ENCODE measurements at regions not wholly inside any gene's neighbourhood (a gene's known extent, or its start where the extent isn't known, plus 50 kb on each side); places are given as distances from the start of the nearest gene placed in this dataset.
"Not testable (repeated sequence)": the region's sequence is repeated elsewhere in the genome, so short reads cannot be mapped to it uniquely, and the experiment has no call there.

- DNase-seq; H3K9me3 ChIP-seq; H3K4me3 ChIP-seq; intact Hi-C loops (cut with DNase I); H3K27me3 ChIP-seq (ENCODE audit: low read depth); H3K27ac ChIP-seq; ATAC-seq; H3K36me3 ChIP-seq; H3K4me1 ChIP-seq: not testable (repeated sequence)
These were observed 785.5 kb downstream of the FOXD4L5 start for GRCh38 chr9:64499541-64499940.

DNA sequence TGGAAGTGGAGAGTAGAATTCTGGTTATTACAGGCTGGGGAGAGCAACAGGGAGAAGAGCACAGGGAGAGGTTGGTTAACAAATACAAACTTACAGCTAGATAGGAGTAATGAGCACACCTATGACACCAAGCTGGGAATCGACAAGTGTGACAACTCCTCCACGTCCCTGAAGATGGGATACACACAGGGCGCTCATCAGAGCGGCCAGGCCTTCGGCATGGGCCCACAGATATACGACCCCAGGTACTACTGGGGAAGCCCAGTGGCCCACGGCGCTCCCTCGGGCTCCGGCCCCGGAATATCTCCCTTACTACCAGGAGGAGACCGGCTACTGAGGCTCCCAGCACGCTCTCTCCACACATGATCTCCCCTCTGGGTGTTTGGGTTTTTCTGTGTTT is 786.6 kb downstream of the FOXD4L5 start:
- H3K36me3 ChIP-seq; H3K27ac ChIP-seq; DNase-seq; ATAC-seq; H3K4me1 ChIP-seq; H3K9me3 ChIP-seq; H3K4me3 ChIP-seq; intact Hi-C loops (cut with DNase I); H3K27me3 ChIP-seq (ENCODE audit: low read depth): not testable (repeated sequence)

GRCh38 chr9:64488544-64488943 is 796.5 kb downstream of the FOXD4L5 start:
- DNase-seq; H3K4me3 ChIP-seq; H3K27me3 ChIP-seq (ENCODE audit: low read depth); intact Hi-C loops (cut with DNase I); H3K27ac ChIP-seq; H3K9me3 ChIP-seq; ATAC-seq; H3K36me3 ChIP-seq; H3K4me1 ChIP-seq: not testable (repeated sequence)

DNA sequence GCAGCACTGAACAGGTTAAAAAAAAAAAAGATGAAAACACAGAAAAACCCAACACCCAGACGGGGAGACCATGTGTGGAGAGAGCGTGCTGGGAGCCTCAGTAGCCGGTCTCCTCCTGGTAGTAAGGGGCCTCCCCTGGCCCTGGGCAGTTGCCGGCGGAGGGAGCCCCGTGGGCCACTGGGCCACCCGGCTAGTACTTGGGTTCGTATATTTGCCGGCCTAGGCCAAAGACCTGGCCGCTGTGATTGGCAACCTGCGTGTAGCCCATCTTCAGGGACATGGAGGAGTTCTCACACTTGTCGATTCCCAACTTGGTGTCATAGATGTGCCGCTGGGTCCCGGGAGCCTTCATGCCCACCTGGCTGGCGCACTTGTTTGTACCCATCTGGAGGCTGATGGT is 798.9 kb downstream of the FOXD4L5 start:
- H3K4me3 ChIP-seq; ATAC-seq; H3K27me3 ChIP-seq (ENCODE audit: low read depth); H3K9me3 ChIP-seq; H3K36me3 ChIP-seq; intact Hi-C loops (cut with DNase I); H3K27ac ChIP-seq; DNase-seq; H3K4me1 ChIP-seq: not testable (repeated sequence)

DNA sequence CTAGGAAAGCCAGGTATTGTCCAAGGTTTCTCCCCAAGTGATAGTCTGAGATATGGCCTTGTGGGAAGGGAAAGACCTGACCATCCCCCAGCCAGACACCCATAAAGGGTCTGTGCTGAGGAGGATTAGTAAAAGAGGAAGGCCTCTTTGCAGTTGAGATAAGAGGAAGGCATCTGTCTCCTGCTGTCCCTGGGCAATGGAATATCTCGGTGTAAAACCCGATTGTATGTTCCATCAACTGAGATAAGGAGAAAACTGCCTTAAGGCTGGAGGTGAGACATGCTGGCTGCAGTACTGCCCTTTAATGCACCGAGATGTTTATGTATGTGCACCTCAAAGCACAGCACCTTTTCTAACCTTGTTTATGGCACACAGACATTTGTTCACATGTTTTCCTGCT is 805.9 kb downstream of the FOXD4L5 start:
- H3K9me3 ChIP-seq; H3K4me3 ChIP-seq; DNase-seq; ATAC-seq; H3K27ac ChIP-seq; H3K36me3 ChIP-seq; intact Hi-C loops (cut with DNase I); H3K4me1 ChIP-seq; H3K27me3 ChIP-seq (ENCODE audit: low read depth): not testable (repeated sequence)

DNA sequence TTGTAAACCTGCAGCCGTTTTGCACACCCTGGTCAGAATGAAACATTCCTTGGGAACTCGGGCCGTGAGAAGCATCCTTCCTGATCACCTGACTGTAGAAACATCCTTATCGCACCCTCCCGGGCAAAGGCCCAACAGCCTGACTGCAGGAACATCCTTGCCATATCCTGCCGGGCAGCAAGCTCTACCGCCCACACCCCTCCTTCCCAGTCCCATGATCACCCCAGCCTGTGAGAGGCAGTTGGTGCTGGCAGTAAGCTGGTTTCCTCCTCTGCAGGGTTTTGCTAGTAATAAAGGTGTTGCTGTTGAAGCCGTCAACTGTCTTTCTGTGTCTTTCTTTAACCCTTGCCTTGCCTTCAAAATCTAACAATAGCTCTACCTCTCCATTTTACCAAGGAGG is 816.1 kb downstream of the FOXD4L5 start:
- H3K4me1 ChIP-seq; intact Hi-C loops (cut with DNase I); H3K9me3 ChIP-seq; H3K36me3 ChIP-seq; ATAC-seq; H3K27me3 ChIP-seq (ENCODE audit: low read depth); H3K27ac ChIP-seq; DNase-seq; H3K4me3 ChIP-seq: not testable (repeated sequence)

GRCh38 chr9:64466052-64466599 is 818.9 kb downstream of the FOXD4L5 start:
- H3K9me3 ChIP-seq; H3K4me3 ChIP-seq; H3K36me3 ChIP-seq; DNase-seq; H3K27ac ChIP-seq; H3K4me1 ChIP-seq; intact Hi-C loops (cut with DNase I); ATAC-seq; H3K27me3 ChIP-seq (ENCODE audit: low read depth): not testable (repeated sequence)

DNA sequence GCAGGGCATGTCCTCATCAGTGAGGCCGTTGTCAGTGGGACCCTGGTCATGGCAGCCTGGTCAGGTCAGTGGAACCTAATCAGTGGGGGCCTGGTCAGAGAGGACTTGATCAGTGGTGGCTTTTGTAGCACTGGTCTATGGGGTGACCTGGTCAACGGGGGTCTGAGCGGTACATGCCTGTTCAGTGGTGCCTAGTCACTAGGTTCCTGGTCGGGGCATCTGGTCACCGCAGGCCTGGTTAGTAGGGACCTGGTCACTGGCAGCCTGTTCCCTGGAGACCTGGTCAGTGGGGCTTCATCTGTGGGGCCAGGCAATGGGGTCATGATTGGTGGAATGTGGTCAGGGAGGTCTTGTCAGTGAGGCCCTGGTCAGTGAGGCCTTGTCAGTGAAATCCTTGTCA is 823.1 kb downstream of the FOXD4L5 start:
- H3K9me3 ChIP-seq; H3K4me1 ChIP-seq; H3K27ac ChIP-seq; ATAC-seq; DNase-seq; intact Hi-C loops (cut with DNase I); H3K4me3 ChIP-seq; H3K27me3 ChIP-seq (ENCODE audit: low read depth); H3K36me3 ChIP-seq: not testable (repeated sequence)

DNA sequence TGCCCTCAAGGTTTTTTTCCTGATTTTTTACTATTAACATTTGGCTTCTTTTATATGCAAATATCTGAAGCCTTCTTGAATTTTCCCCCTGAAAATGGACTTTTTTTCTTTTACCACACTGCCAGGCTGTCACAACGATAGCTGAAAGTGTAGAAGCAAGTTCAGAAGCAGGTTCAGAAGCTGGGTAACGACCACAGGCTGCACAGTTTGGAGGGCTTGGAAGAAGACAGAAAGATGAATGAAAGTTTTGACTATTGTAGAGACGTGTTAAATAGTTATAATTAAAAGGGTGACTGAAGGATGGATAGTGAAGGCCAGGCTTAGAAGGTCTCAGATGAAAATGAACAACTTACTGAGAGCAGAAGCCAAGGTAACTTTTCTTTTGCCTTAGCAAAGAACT is 826.4 kb downstream of the FOXD4L5 start:
- H3K9me3 ChIP-seq; H3K4me1 ChIP-seq; DNase-seq; intact Hi-C loops (cut with DNase I); H3K27ac ChIP-seq; H3K4me3 ChIP-seq; ATAC-seq; H3K27me3 ChIP-seq (ENCODE audit: low read depth); H3K36me3 ChIP-seq: not testable (repeated sequence)

DNA sequence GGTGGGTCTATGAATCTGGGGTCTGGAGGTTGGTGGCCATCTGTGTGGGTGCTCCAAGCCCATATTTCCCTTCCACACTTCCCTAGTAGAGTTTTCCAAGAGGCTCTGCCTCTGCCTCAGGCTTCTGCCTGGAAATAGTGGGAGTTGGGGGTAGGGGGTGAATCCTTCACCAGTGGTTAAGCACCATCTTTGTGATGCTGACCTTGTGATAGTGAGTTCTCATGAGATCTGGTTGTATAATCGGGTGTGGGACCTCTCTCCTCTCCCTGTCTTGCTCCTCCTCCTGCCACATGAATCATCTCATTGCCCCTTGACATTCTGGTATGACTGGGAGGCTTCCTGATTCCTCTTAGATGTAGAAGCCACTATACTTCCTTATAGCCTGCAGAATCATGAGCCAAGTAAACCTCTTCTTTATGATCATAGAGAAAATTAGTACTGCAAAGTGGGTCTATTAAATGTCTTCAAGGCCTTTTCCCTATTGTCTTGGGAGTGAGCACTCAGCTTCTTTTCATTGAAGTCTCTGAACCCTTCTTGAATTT is 829.8 kb downstream of the FOXD4L5 start:
- H3K4me3 ChIP-seq; H3K27ac ChIP-seq; H3K4me1 ChIP-seq; ATAC-seq; H3K27me3 ChIP-seq (ENCODE audit: low read depth); H3K9me3 ChIP-seq; H3K36me3 ChIP-seq; intact Hi-C loops (cut with DNase I); DNase-seq: not testable (repeated sequence)

DNA sequence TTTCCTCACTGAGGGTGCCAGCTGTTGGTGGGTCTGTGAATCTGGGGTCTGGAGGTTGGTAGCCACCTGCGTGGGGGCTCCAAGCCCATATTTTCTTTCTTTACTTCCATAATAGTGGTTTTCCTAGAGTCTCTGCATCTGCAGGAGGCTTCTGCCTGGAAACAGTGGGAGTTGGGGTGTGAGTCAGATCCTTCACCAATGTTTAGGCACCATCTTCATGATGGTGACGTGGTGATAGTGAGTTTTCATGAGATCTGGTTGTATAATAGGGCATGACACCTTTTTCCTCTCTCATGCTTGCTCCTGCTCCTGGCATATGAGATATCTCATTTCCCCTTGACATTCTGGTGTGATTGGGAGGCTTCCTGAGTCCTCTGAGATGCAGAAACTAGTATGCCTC is 832.9 kb downstream of the FOXD4L5 start:
- intact Hi-C loops (cut with DNase I); H3K4me1 ChIP-seq; ATAC-seq: not testable (repeated sequence)

GRCh38 chr9:64450654-64451053 is 834.4 kb downstream of the FOXD4L5 start:
- intact Hi-C loops (cut with DNase I); DNase-seq: not testable (repeated sequence)

More for the DNA sequence above, 832.9 kb downstream of the FOXD4L5 start:
- H3K9me3 ChIP-seq; H3K4me3 ChIP-seq; H3K27me3 ChIP-seq (ENCODE audit: low read depth); H3K36me3 ChIP-seq; H3K27ac ChIP-seq; DNase-seq: not testable (repeated sequence)

DNA sequence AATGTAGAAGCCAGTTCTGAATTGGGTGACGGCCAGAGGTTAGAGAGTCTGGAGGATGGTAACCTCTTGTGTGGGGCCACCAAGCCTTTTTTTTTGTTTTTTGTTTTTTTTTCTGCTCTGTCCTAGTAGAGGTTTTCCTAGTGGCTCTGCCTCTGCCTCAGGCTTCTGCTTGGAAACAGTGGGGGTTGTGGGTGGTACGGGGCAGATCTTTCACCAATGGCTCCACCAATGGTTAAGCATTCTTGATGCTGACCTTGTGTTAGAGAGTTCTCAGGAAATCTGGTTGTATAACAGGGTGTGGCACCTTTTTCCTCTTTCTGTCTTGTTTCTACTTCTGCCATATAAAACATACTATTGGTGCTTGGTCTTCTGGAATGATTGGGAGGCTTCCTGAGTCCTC is 836.0 kb downstream of the FOXD4L5 start:
- H3K9me3 ChIP-seq; intact Hi-C loops (cut with DNase I); DNase-seq; H3K4me3 ChIP-seq; H3K36me3 ChIP-seq; ATAC-seq; H3K27ac ChIP-seq; H3K27me3 ChIP-seq (ENCODE audit: low read depth); H3K4me1 ChIP-seq: not testable (repeated sequence)

More at GRCh38 chr9:64450654-64451053, 834.4 kb downstream of the FOXD4L5 start:
- not testable (repeated sequence) for H3K4me1 ChIP-seq; H3K9me3 ChIP-seq; H3K27ac ChIP-seq; H3K36me3 ChIP-seq; ATAC-seq; H3K27me3 ChIP-seq (ENCODE audit: low read depth); H3K4me3 ChIP-seq

GRCh38 chr9:64444909-64445525 is 840.0 kb downstream of the FOXD4L5 start:
- intact Hi-C loops (cut with DNase I); H3K4me1 ChIP-seq; H3K36me3 ChIP-seq; ATAC-seq; H3K27ac ChIP-seq; H3K27me3 ChIP-seq (ENCODE audit: low read depth); H3K9me3 ChIP-seq; H3K4me3 ChIP-seq: not testable (repeated sequence)
- DNase-seq, result peak; percentile 16
